ENCODE measurements at regions not wholly inside any gene's neighbourhood (a gene's known extent, or its start where the extent isn't known, plus 50 kb on each side); places are given as distances from the start of the nearest gene placed in this dataset.

DNA sequence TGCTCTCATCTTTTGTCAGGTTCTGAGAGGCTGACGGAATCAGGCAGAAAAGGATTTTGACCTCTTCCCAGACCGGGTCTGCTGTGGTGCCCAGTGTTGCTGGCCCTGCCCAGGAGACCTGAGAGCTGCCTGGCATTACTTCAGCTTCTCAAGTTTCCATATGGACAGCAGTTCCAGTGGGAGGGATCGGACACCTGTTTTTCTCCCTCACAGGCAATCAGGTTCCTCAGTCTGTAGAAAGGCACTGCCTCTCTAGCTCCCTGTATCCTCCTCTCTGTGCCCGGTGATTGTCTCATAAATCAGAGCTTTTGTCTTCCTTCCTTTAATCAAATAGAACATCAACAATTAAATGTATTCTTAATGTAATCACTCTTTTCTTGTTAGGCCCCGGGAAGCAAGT lies 198.7 kb downstream of the SEMA6A start:
- TF ChIP-seq JUNB (IDR thresholded peaks at IDR 0.05; ENCODE audit: unreplicated experiment) (no peak), CREB1 (CRISPR knock-in tag; IDR thresholded peaks at IDR 0.05; ENCODE audit: low read depth) (no peak)
- TF ChIP-seq, protein P1, sequence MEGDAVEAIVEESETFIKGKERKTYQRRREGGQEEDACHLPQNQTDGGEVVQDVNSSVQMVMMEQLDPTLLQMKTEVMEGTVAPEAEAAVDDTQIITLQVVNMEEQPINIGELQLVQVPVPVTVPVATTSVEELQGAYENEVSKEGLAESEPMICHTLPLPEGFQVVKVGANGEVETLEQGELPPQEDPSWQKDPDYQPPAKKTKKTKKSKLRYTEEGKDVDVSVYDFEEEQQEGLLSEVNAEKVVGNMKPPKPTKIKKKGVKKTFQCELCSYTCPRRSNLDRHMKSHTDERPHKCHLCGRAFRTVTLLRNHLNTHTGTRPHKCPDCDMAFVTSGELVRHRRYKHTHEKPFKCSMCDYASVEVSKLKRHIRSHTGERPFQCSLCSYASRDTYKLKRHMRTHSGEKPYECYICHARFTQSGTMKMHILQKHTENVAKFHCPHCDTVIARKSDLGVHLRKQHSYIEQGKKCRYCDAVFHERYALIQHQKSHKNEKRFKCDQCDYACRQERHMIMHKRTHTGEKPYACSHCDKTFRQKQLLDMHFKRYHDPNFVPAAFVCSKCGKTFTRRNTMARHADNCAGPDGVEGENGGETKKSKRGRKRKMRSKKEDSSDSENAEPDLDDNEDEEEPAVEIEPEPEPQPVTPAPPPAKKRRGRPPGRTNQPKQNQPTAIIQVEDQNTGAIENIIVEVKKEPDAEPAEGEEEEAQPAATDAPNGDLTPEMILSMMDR (conservative IDR thresholded peaks at IDR 0.05; ENCODE audit: low read depth in 2 of 2): no peak

Data from GM23338 (cell line).